ENCODE measurements at regions not wholly inside any gene's neighbourhood (a gene's known extent, or its start where the extent isn't known, plus 50 kb on each side); places are given as distances from the start of the nearest gene placed in this dataset.

GRCh38 chr7:10469476-10469875 lies 504.2 kb upstream of the PHF14 start:
- no peak for TF ChIP-seq FOXP2 (optimal IDR thresholded peaks at IDR 0.05; ENCODE audit: borderline replicate concordance, extremely low read depth, extremely low read length, insufficient read depth)
- no peak for TF ChIP-seq TAF1 (IDR thresholded peaks at IDR 0.05; ENCODE audit: borderline replicate concordance, insufficient read depth, low read length)
- TF ChIP-seq SIN3A (IDR thresholded peaks at IDR 0.05; ENCODE audit: borderline replicate concordance, insufficient read depth, low read length): no peak
- no peak for TF ChIP-seq POLR2AphosphoS5 (IDR thresholded peaks at IDR 0.05; ENCODE audit: low read depth, low read length)
- TF ChIP-seq REST (IDR thresholded peaks at IDR 0.05; ENCODE audit: insufficient read depth in 1 of 2, low read depth in 2 of 2, low read length in 2 of 2): no peak

- TF ChIP-seq POLR2AphosphoS5 (IDR thresholded peaks at IDR 0.05; ENCODE audit: low read depth, low read length) (no peak), REST (IDR thresholded peaks at IDR 0.05; ENCODE audit: insufficient read depth in 1 of 2, low read depth in 2 of 2, low read length in 2 of 2) (no peak), SIN3A (IDR thresholded peaks at IDR 0.05; ENCODE audit: borderline replicate concordance, insufficient read depth, low read length) (no peak), FOXP2 (optimal IDR thresholded peaks at IDR 0.05; ENCODE audit: borderline replicate concordance, extremely low read depth, extremely low read length, insufficient read depth) (no peak), TAF1 (IDR thresholded peaks at IDR 0.05; ENCODE audit: borderline replicate concordance, insufficient read depth, low read length) (no peak)
These were observed 502.2 kb upstream of the PHF14 start for GRCh38 chr7:10471280-10472058.

GRCh38 chr7:10472115-10472514 lies 501.6 kb upstream of the PHF14 start:
- TF ChIP-seq REST (IDR thresholded peaks at IDR 0.05; ENCODE audit: insufficient read depth in 1 of 2, low read depth in 2 of 2, low read length in 2 of 2) (no peak), POLR2AphosphoS5 (IDR thresholded peaks at IDR 0.05; ENCODE audit: low read depth, low read length) (no peak), SIN3A (IDR thresholded peaks at IDR 0.05; ENCODE audit: borderline replicate concordance, insufficient read depth, low read length) (no peak), FOXP2 (optimal IDR thresholded peaks at IDR 0.05; ENCODE audit: borderline replicate concordance, extremely low read depth, extremely low read length, insufficient read depth) (no peak), TAF1 (IDR thresholded peaks at IDR 0.05; ENCODE audit: borderline replicate concordance, insufficient read depth, low read length) (no peak)

- TF ChIP-seq REST (IDR thresholded peaks at IDR 0.05; ENCODE audit: insufficient read depth in 1 of 2, low read depth in 2 of 2, low read length in 2 of 2) (no peak), TAF1 (IDR thresholded peaks at IDR 0.05; ENCODE audit: borderline replicate concordance, insufficient read depth, low read length) (no peak), POLR2AphosphoS5 (IDR thresholded peaks at IDR 0.05; ENCODE audit: low read depth, low read length) (no peak), FOXP2 (optimal IDR thresholded peaks at IDR 0.05; ENCODE audit: borderline replicate concordance, extremely low read depth, extremely low read length, insufficient read depth) (no peak), SIN3A (IDR thresholded peaks at IDR 0.05; ENCODE audit: borderline replicate concordance, insufficient read depth, low read length) (no peak)
These were observed 500.1 kb upstream of the PHF14 start for GRCh38 chr7:10473569-10473968.

Data from PFSK-1 (cell line).